ENCODE measurements at regions not wholly inside any gene's neighbourhood (a gene's known extent, or its start where the extent isn't known, plus 50 kb on each side); places are given as distances from the start of the nearest gene placed in this dataset.

- peaks cover 2% of the 10 kb centered on the region for H3K9me3 Mint-ChIP-seq
- no peak overlapping the region for H3K27ac Mint-ChIP-seq
- no peak for ATAC-seq (ENCODE audit: low read depth)
- H3K4me1 Mint-ChIP-seq, result no peaks in the 10 kb centered on the region
- H3K27me3 Mint-ChIP-seq, result peaks cover 2% of the 10 kb centered on the region
- no peaks in the 10 kb centered on the region for H3K36me3 Mint-ChIP-seq
- H3K4me3 Mint-ChIP-seq, result no peak overlapping the region
- no peak for DNase-seq (ENCODE audit: low spot score in 2 of 2)
These were observed 301.9 kb upstream of the RUNX1 start for GRCh38 chr21:35350965-35351364.

DNA sequence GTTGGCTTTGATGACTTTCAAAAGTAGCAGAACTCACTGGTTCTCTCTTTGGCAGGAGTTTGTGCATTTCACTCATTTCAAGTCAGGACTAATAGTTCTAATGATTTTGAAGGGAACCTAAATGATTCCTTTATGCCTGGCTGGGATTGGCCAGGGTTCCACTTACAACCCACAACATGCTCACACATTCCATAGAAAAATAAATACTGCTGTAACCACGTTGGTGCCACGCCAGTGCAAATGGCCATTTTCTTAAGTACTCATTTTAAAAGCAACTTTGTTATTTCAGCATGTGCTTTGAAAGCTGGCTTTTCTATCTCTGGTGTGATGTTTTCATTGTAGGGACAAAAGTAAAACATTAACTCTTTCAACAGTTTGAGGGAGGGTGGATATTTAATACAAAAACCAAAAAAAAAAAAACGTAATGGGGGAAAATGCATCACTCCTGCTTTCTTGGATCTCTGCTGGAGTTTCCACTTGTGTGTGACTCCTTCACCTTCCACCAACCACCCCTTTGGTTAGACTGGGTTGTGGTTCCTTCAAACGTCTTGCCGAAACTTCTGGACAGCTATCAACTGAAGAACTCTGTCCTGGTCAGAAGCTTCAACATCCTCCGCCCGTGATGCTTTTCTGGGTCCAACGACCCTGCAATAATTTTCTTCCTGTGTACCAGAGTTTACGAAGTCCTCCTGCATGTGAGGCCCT, 300.4 kb upstream of the RUNX1 start:
- no peaks in the 10 kb centered on the region for H3K36me3 Mint-ChIP-seq
- no peaks in the 10 kb centered on the region for H3K4me1 Mint-ChIP-seq
- ATAC-seq (ENCODE audit: low read depth) (no peak), DNase-seq (ENCODE audit: low spot score in 2 of 2) (no peak)
- H3K4me3 Mint-ChIP-seq, result no peak overlapping the region
- H3K27ac Mint-ChIP-seq, result no peak overlapping the region
- H3K9me3 Mint-ChIP-seq, result peaks cover 2% of the 10 kb centered on the region
- peaks cover 2% of the 10 kb centered on the region for H3K27me3 Mint-ChIP-seq

DNA sequence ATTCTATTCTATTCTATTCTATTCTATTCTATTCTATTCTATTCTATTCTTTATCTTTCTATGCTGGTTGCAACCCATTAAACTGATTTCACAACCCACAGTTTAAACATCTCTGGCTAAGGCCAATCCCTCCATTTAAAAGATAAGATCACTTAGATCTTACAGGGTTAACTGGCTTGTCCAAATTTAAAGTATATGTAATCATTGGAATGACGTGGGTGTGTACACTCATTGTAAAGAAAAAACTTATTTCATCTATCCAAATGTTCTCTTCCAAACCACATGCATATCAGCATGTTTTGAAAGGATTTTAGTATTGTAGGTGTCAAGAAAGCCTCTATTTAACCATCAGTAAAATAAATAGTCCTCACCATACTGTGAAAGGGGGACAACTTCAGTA, 299.6 kb upstream of the RUNX1 start:
- H3K4me1 Mint-ChIP-seq, result no peaks in the 10 kb centered on the region
- H3K27ac Mint-ChIP-seq, result no peak overlapping the region
- H3K9me3 Mint-ChIP-seq, result peaks cover 2% of the 10 kb centered on the region
- no peak for ATAC-seq (ENCODE audit: low read depth)
- H3K36me3 Mint-ChIP-seq, result no peaks in the 10 kb centered on the region
- no peak overlapping the region for H3K4me3 Mint-ChIP-seq
- DNase-seq (ENCODE audit: low spot score in 2 of 2), result no peak
- peaks cover 2% of the 10 kb centered on the region for H3K27me3 Mint-ChIP-seq

GRCh38 chr21:35346697-35347096, 297.6 kb upstream of the RUNX1 start:
- Mint-ChIP-seq H3K36me3 (no peaks in the 10 kb centered on the region), H3K27ac (no peak overlapping the region), H3K4me1 (peaks cover 11% of the 10 kb centered on the region), H3K9me3 (no peaks in the 10 kb centered on the region), H3K27me3 (no peaks in the 10 kb centered on the region), H3K4me3 (no peak overlapping the region)
- DNase-seq (ENCODE audit: low spot score in 2 of 2) (no peak), ATAC-seq (ENCODE audit: low read depth) (no peak)

- Mint-ChIP-seq H3K4me1 (peaks cover 11% of the 10 kb centered on the region), H3K27me3 (no peaks in the 10 kb centered on the region), H3K9me3 (no peaks in the 10 kb centered on the region), H3K4me3 (no peak overlapping the region), H3K27ac (no peak overlapping the region), H3K36me3 (no peaks in the 10 kb centered on the region)
- ATAC-seq (ENCODE audit: low read depth), result no peak
- DNase-seq (ENCODE audit: low spot score in 2 of 2), result no peak
These were observed 296.9 kb upstream of the RUNX1 start for GRCh38 chr21:35345954-35346353.

DNA sequence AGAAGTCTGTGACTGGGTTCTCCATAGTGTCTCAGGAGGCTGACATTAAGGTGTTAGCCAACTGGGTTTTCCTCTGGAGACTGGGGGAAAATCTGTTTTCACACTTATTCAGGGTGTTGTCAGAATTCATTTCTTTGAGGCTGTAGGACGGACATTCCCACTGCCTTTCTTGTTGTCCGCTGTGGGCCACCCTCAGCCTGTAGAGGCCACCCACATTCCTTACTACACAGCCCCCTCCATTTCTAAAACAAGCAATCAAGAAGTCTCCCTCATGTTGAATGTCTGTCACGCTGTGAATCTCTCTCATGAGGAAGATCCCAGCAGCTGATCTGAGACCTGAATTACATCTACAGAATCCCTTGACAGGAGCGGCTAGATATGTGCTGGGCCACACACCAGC, 295.5 kb upstream of the RUNX1 start:
- no peak overlapping the region for H3K4me3 Mint-ChIP-seq
- H3K27ac Mint-ChIP-seq, result no peak overlapping the region
- H3K27me3 Mint-ChIP-seq, result no peaks in the 10 kb centered on the region
- ATAC-seq (ENCODE audit: low read depth) (no peak), DNase-seq (ENCODE audit: low spot score in 2 of 2) (no peak)
- no peaks in the 10 kb centered on the region for H3K9me3 Mint-ChIP-seq
- H3K4me1 Mint-ChIP-seq, result peaks cover 11% of the 10 kb centered on the region
- no peaks in the 10 kb centered on the region for H3K36me3 Mint-ChIP-seq

DNA sequence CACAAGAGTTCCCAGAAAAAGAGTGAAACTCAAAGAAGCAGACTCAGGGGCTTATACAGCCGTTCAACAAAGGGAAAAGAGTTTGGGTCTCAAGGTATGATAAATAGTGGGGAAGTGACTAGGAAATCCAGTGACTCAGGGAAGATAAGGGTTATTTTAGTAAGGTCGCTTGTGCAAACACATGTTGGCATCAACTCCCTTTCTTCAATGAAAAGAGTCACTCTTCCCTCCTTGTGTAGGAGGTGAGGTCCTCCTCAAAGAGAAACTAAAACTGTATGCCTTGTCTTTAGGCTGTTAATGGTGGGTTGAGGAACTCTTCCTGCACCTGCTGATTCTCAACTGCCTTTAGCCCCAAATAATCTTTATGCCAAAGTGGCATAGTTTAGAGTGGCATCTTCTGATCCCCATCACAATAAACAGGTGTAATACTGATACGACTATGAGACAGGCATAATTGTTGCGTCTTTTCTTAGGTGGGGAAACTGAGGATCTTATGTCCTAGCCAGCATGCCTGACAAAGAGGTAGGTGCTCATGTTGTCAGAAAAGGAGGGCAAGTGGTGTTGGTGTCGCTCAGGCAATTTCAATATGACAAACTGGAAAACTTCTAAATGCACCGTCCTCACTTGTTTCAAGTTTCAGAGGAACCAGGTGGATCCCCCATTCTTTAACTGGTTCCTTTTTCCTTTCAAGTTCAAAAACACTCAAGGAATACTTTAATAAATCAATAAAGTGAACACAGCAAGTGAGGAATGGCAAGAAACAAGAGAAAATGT, 294.1 kb upstream of the RUNX1 start:
- DNase-seq (ENCODE audit: low spot score in 2 of 2) (no peak), ATAC-seq (ENCODE audit: low read depth) (peak; percentile 55)
- no peaks in the 10 kb centered on the region for H3K9me3 Mint-ChIP-seq
- H3K36me3 Mint-ChIP-seq, result no peaks in the 10 kb centered on the region
- no peak overlapping the region for H3K27ac Mint-ChIP-seq
- no peaks in the 10 kb centered on the region for H3K27me3 Mint-ChIP-seq
- H3K4me1 Mint-ChIP-seq, result peaks cover 11% of the 10 kb centered on the region
- H3K4me3 Mint-ChIP-seq, result peak overlapping the region; percentile 71

DNA sequence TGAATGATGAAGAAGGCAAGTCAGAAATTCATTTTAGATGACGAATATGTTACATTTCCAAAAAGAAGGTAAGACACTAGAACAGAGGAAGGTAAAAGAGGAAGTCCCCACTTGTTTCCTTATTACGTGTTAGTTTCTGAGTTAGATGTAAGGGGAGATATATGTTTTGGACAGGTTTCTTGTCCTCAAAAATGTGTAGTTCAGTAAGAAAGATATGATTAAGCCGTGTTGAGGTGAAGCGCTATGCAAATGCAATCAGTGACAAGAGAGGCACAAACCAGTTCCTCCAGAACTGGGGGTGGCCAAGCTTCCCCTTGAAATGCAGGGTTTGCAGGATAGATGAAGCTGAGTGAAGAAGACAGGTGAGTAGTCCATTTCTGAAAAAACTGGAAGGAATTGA, 293.3 kb upstream of the RUNX1 start:
- H3K9me3 Mint-ChIP-seq, result peaks cover 1% of the 10 kb centered on the region
- H3K27me3 Mint-ChIP-seq, result peaks cover 2% of the 10 kb centered on the region
- peak overlapping the region; percentile 71 for H3K4me3 Mint-ChIP-seq
- ATAC-seq (ENCODE audit: low read depth), result peak; percentile 80
- DNase-seq (ENCODE audit: low spot score in 2 of 2), result no peak
- H3K36me3 Mint-ChIP-seq, result no peaks in the 10 kb centered on the region
- peaks cover 11% of the 10 kb centered on the region for H3K4me1 Mint-ChIP-seq
- H3K27ac Mint-ChIP-seq, result peak overlapping the region; percentile 2

- peaks cover 6% of the 10 kb centered on the region for H3K27me3 Mint-ChIP-seq
- H3K27ac Mint-ChIP-seq, result no peak overlapping the region
- no peak overlapping the region for H3K4me3 Mint-ChIP-seq
- no peak for ATAC-seq (ENCODE audit: low read depth)
- peaks cover 1% of the 10 kb centered on the region for H3K9me3 Mint-ChIP-seq
- no peak for DNase-seq (ENCODE audit: low spot score in 2 of 2)
- H3K4me1 Mint-ChIP-seq, result peaks cover 11% of the 10 kb centered on the region
- H3K36me3 Mint-ChIP-seq, result no peaks in the 10 kb centered on the region
These were observed 291.2 kb upstream of the RUNX1 start for GRCh38 chr21:35340273-35340672.

DNA sequence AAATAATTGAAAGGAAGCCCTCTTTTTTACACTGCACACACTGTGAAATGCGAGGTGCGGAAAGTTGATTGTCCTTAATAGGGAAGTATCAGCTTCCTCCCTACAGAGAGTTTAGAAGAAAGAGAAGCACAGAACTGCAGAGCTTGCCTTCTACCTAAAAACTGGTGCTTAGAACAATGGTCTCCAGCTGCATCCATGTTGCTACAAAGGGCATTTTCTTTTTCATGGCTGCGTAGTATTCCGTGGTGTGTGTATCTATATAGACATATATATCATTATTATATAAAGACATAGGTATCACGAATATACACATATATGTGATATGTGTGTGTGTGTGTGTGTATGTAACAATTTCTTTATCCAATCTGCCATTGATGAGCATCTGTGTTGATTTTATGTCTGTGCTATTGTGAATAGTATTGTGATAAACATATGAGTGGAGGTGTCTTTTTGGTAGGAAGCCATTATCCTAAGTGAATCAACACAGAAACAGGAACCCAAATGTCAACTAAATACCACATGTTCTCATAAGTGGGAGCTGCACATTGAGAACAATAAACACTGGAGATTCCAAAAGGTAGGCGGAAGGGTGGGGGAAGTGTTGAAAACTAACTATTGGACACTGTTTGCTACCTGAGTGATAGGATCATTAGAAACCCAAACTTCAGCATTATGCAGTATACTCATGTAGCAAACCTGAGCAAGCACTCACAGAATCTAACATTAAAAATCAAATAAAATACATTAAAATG, 290.0 kb upstream of the RUNX1 start:
- H3K36me3 Mint-ChIP-seq, result no peaks in the 10 kb centered on the region
- H3K4me3 Mint-ChIP-seq, result no peak overlapping the region
- DNase-seq (ENCODE audit: low spot score in 2 of 2), result no peak
- peaks cover 8% of the 10 kb centered on the region for H3K27me3 Mint-ChIP-seq
- peaks cover 1% of the 10 kb centered on the region for H3K9me3 Mint-ChIP-seq
- no peak for ATAC-seq (ENCODE audit: low read depth)
- no peak overlapping the region for H3K27ac Mint-ChIP-seq
- H3K4me1 Mint-ChIP-seq, result peaks cover 11% of the 10 kb centered on the region

DNA sequence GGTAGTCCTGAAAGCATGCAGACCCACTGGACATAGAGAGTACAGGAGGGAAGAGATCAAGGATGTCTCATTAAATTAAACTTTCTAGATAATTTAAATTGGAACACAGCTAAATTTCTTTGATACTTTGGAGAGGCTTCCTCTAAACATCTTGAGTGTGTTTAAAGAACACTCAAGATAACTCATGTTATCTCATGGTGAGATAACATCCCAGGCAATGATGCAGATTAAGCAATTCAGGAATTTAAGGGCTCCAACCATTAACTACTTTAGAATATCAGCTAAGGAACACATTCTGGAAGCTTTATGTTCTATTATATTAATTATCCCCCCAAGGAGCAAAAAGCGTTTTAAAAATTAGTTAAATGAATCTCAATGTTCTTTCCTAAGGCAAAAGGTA, 289.2 kb upstream of the RUNX1 start:
- H3K4me1 Mint-ChIP-seq, result peaks cover 9% of the 10 kb centered on the region
- no peaks in the 10 kb centered on the region for H3K36me3 Mint-ChIP-seq
- no peak for DNase-seq (ENCODE audit: low spot score in 2 of 2)
- no peak overlapping the region for H3K4me3 Mint-ChIP-seq
- peaks cover 8% of the 10 kb centered on the region for H3K27me3 Mint-ChIP-seq
- no peak overlapping the region for H3K27ac Mint-ChIP-seq
- peaks cover 1% of the 10 kb centered on the region for H3K9me3 Mint-ChIP-seq
- ATAC-seq (ENCODE audit: low read depth), result no peak

- no peaks in the 10 kb centered on the region for H3K36me3 Mint-ChIP-seq
- DNase-seq (ENCODE audit: low spot score in 2 of 2) (no peak), ATAC-seq (ENCODE audit: low read depth) (no peak)
- no peak overlapping the region for H3K27ac Mint-ChIP-seq
- H3K27me3 Mint-ChIP-seq, result peaks cover 8% of the 10 kb centered on the region
- H3K4me3 Mint-ChIP-seq, result no peak overlapping the region
- H3K9me3 Mint-ChIP-seq, result peaks cover 1% of the 10 kb centered on the region
- H3K4me1 Mint-ChIP-seq, result peaks cover 3% of the 10 kb centered on the region
These were observed 288.5 kb upstream of the RUNX1 start for GRCh38 chr21:35337573-35337972.

DNA sequence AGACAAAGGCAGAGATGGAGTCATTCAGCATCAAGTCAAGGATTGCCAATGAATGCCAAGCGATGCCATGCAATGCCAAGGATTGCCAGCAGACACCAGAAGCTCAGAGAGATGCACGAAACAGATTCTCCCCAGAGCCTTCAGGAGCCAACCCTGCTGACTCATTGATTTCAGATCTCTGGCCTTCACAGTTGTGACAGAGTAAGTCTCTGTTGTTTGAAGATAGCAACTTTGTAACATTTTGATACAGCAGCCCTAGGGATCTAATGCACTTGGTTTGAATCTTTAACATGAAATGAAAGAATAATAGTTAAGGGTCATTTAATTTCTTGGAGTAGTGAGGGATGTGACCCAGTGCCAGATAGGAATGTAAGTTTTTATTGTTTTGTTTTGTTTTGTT, 287.4 kb upstream of the RUNX1 start:
- no peaks in the 10 kb centered on the region for H3K36me3 Mint-ChIP-seq

GRCh38 chr21:35335951-35336446, 286.9 kb upstream of the RUNX1 start:
- no peaks in the 10 kb centered on the region for H3K4me1 Mint-ChIP-seq
- peaks cover 10% of the 10 kb centered on the region for H3K27me3 Mint-ChIP-seq
- no peak overlapping the region for H3K27ac Mint-ChIP-seq
- peaks cover 3% of the 10 kb centered on the region for H3K9me3 Mint-ChIP-seq
- ATAC-seq (ENCODE audit: low read depth), result no peak
- no peak overlapping the region for H3K4me3 Mint-ChIP-seq
- H3K36me3 Mint-ChIP-seq, result no peaks in the 10 kb centered on the region
- no peak for DNase-seq (ENCODE audit: low spot score in 2 of 2)

More for the DNA sequence above, 287.4 kb upstream of the RUNX1 start:
- H3K27ac Mint-ChIP-seq, result no peak overlapping the region
- ATAC-seq (ENCODE audit: low read depth) (no peak), DNase-seq (ENCODE audit: low spot score in 2 of 2) (no peak)
- H3K4me1 Mint-ChIP-seq, result no peaks in the 10 kb centered on the region
- no peak overlapping the region for H3K4me3 Mint-ChIP-seq
- peaks cover 8% of the 10 kb centered on the region for H3K27me3 Mint-ChIP-seq
- H3K9me3 Mint-ChIP-seq, result peaks cover 1% of the 10 kb centered on the region

Data from memory B cell (primary cell).